ENCODE measurements at regions not wholly inside any gene's neighbourhood (a gene's known extent, or its start where the extent isn't known, plus 50 kb on each side); places are given as distances from the start of the nearest gene placed in this dataset.

- ChIA-PET POLR2A (no interaction called here), CTCF (ENCODE audit: low intra/inter-chr PET ratio, low total read pairs) (no interaction called here)
- Histone ChIP-seq H3K27ac (ENCODE audit: extremely low read length, insufficient read depth, low read length) (no peak overlapping the region), H3K4me2 (ENCODE audit: low read depth, low read length) (no peak overlapping the region), H3K4me3 (replicated peaks in 1 of 3; ENCODE audit: insufficient read depth in 1 of 3, low read depth in 2 of 3, low read length in 3 of 3) (no peak overlapping the region), H4K20me1 (ENCODE audit: insufficient read depth, low read length) (no peaks in the 10 kb centered on the region), H3K36me3 (replicated peaks in 1 of 2; ENCODE audit: control insufficient read depth in 1 of 2, insufficient read depth in 2 of 2, low read length in 2 of 2) (no peaks in the 10 kb centered on the region), H3K79me2 (ENCODE audit: insufficient read depth, low read length) (no peaks in the 10 kb centered on the region), H3K9ac (ENCODE audit: insufficient read depth, low read depth, low read length) (no peak overlapping the region), H3K9me3 (ENCODE audit: low read length) (no peaks in the 10 kb centered on the region), H3K4me1 (ENCODE audit: insufficient read depth, low read length) (peaks cover 26% of the 10 kb centered on the region), H2AFZ (ENCODE audit: low read length) (no peak overlapping the region), H3K27me3 (ENCODE audit: control insufficient read depth in 1 of 2, insufficient read depth in 2 of 2, low read length in 2 of 2) (peaks cover 0 to 10% of the 10 kb centered on the region in 2 experiments; a peak in 2 of 5 replicates)
- FAIRE-seq = no peak
- DNase-seq (ENCODE audit: low spot score) = no peak
- intact Hi-C loops (cut with micrococcal nuclease; ENCODE audit: unreplicated experiment) = no loop called here
- no peak for ATAC-seq
- in situ Hi-C loops (cut with HindIII; ENCODE audit: extremely low pct_ligation_motif_present, low pct_unique_long_range_greater_than_20kb) = no loop called here
- BruUV-seq (replicated peaks) = no TSS peak
- 44% methylated on average over 2 of the region's 2 CpGs for WGBS (ENCODE audit: low lambda C conversion rate)
- TF ChIP-seq ZNF343 (CRISPR knock-in tag; IDR thresholded peaks at IDR 0.05) = no peak
- no peak for TF ChIP-seq HOXA7 (CRISPR knock-in tag; IDR thresholded peaks at IDR 0.05)
- no peak for TF ChIP-seq ZNF720 (CRISPR knock-in tag; IDR thresholded peaks at IDR 0.05)
- no peak for TF ChIP-seq ZBTB44 (CRISPR knock-in tag; IDR thresholded peaks at IDR 0.05)
- TF ChIP-seq SIN3A (IDR thresholded peaks at IDR 0.05; ENCODE audit: borderline replicate concordance, low read depth, low read length) = no peak
- no peak for TF ChIP-seq POLR2G (IDR thresholded peaks at IDR 0.05; ENCODE audit: low read depth, low read length)
- TF ChIP-seq ZNF337 (CRISPR knock-in tag; IDR thresholded peaks at IDR 0.05; ENCODE audit: borderline replicate concordance, low read depth) = no peak
- no peak for TF ChIP-seq MATR3 (CRISPR knock-in tag; IDR thresholded peaks at IDR 0.05)
- no peak for TF ChIP-seq KIAA2018 (CRISPR knock-in tag; IDR thresholded peaks at IDR 0.05; ENCODE audit: borderline replicate concordance)
- no peak for TF ChIP-seq ATAD3A (CRISPR knock-in tag; IDR thresholded peaks at IDR 0.05)
- no peak for TF ChIP-seq HMGXB3 (CRISPR knock-in tag; IDR thresholded peaks at IDR 0.05; ENCODE audit: borderline replicate concordance)
Measured at GRCh38 chr18:8974696-8975095, 127.8 kb upstream of the NDUFV2 start.
